Left forelimb (tissue), 1 donor: ENCODE measurements at regions not wholly inside any gene's neighbourhood (a gene's known extent, or its start where the extent isn't known, plus 50 kb on each side); places are given as distances from the start of the nearest gene placed in this dataset.

ENCODE experiments used
- DNase-seq: peaks from one replicate; pipeline ENCODE4 v3.0.0-alpha.2; 2018; ENCODE audit warnings: low spot score

DNA sequence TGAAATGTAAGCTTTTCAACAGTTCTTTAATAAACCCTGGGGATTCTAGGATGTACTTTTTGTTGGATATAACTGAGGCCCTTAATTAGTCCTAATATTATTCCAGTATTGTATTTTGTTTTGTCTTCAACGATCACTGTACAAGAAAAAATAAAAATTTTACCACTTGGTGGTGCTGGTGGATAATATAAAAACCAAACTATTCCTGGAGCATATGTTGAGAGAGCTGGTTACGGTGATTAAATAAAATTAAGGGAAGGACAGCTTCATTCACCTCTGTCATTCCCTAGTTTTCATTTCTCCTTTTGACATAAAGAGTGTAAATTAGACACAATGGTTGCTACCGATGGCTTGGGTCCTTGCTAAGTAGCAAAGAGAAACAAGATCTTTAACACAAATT lies 598.6 kb upstream of the PCDH20 start:
- no peak for DNase-seq

GRCh38 chr13:62003452-62003851 lies 587.8 kb upstream of the PCDH20 start:
- DNase-seq, result no peak

GRCh38 chr13:61994174-61994573 lies 578.5 kb upstream of the PCDH20 start:
- no peak for DNase-seq

GRCh38 chr13:61989978-61990377 lies 574.3 kb upstream of the PCDH20 start:
- DNase-seq, result no peak

GRCh38 chr13:61988810-61989209 lies 573.2 kb upstream of the PCDH20 start:
- DNase-seq, result no peak

DNA sequence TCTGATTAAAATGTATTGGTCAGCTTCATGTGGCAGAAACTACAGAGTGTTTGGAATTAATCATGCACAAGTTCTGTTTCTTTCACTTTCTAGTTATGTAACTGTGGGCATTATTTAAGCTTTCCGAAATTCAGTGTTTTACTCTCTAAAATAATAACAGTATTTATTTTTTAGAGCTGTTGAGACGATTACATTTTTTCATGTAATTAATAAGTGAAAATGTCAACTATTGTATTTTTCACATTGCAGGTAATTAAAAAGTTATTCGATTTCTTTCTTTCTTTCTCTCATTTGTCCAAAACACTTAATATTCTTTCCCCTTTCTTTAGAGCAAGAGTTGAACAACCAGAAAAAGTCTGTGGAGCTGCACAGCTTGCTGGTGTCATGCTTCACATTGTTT lies 559.4 kb upstream of the PCDH20 start:
- DNase-seq, result no peak

- DNase-seq, result no peak
Observed at GRCh38 chr13:61965756-61966155, 550.1 kb upstream of the PCDH20 start.

GRCh38 chr13:61960981-61961380 lies 545.3 kb upstream of the PCDH20 start:
- no peak for DNase-seq

- no peak for DNase-seq
Observed at GRCh38 chr13:61954092-61954491, 538.4 kb upstream of the PCDH20 start.

GRCh38 chr13:61950828-61951227 lies 535.2 kb upstream of the PCDH20 start:
- no peak for DNase-seq

- no peak for DNase-seq
Observed at GRCh38 chr13:61944329-61944929, 528.8 kb upstream of the PCDH20 start.

- no peak for DNase-seq
Observed at GRCh38 chr13:61935710-61936109, 520.1 kb upstream of the PCDH20 start.

DNA sequence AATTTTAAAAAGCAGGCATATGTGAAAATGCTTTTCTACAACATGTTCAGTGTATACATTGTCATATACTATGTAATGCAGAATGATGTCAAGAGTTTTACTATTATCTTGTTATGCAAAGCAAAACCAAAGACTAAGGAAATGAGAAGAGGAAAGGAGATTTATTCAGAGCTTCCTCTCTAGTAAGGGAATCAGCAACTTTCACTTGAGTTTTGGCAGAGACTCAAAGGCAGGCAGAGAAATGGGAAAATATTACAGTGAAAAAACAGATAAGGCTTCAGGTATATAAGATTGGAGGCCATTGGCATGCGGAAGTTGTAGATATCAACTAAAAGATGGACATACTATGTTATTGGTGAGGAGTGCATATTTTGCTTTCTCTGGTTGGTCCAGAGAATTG lies 512.0 kb upstream of the PCDH20 start:
- no peak for DNase-seq

DNA sequence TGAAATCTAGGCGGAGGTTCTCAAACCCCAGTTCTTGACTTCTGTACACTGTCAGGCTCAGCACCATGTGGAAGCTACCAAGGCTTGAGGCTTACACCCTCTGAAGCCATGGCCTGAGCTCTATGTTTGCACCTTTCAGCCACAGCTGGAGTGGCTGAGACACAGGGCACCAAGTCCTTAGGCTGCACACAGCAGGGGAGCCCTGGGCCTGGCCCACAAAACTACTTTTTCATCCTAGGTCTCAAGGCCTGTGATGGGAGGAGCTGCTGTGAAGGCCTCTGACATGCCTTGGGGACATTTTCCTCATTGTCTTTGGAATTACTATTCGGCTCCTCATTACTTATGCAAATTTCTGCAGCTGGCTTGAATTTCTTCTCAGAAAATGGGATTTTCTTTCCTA lies 503.2 kb upstream of the PCDH20 start:
- no peak for DNase-seq

DNA sequence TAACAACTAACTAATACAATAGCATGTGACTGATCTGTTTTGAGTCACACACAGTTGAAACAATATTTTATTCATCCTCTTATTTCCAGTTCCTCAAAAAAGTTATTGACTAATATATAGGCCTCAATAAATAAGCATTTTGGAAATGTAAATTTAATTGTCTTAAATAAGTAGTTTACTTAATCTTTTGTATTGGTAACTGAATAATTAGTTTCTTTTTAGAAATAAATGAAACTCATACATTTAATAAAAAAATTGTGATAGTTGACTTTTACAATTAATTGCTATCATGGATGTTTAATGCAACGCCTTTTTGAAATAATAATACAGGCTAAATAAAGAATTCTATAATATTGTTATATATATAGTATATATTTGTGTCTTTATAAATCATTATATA lies 500.8 kb upstream of the PCDH20 start:
- no peak for DNase-seq

DNA sequence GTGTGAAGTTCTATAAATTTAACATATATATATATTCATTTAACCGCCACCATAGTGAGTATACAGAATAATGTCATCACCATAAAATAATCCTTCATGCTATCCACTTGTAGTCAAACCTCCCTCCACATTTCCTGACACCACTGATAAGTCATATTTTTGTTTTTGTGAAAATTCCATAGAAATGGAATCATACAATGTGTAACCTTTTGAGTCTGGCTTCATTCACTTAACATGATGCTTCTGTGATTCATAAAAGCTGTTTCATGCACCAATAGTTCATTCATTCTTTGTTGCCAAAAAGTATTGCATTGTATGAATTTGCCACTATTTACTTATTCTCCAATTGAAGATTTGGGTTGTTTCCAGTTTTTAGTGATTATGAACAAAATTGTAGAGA lies 497.5 kb upstream of the PCDH20 start:
- no peak for DNase-seq

DNA sequence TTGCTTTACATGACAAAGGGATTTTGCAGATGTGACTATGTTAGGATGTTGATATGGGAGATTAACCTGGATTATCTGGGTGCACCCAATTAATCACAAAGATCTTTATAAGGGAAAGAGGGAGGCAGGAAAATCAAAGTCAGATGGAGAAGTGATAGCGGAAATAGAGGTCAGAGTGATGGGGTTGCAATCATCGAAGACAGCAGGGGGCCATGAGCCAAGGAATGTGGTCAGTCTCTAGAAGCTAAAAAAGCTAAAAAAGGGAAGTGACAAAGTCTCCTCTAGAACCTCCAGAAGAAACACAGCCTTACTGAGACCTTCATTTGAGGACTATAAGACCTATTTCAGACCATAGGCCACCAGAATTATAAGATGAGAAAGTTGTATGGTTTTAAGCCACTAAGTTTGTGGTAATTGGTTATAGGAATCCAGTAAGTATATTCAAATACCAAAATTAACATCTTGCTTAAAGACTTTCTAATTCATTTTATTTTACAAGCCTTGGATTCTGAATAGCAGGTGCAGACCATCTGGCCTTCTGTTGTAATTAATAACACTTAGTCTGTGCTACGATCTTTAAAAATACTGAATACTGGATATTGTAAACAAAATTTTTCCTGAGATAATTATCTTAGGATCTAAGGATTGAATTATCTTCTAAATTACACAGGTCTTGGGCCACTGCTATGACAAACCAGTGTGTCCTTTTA lies 493.4 kb upstream of the PCDH20 start:
- no peak for DNase-seq

DNA sequence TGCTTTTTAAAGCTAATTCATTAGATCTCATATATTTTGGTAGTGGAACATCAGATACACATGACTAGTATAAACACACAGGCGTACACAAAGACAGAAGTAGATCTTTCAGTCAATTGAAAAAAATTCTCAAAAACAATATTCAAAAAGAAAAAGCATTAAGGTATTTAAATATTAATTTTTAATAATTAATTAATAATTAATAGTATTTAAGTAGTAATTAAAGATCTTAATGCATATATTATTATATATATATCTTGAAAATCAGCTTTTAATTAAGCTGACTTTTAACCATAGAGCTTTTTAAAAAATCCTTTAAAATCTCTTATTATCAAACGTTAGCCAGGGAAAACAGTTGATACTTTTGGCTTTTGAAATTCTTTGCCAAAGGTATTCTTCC lies 489.4 kb upstream of the PCDH20 start:
- no peak for DNase-seq

- no peak for DNase-seq
Observed at GRCh38 chr13:61901946-61902541, 486.4 kb upstream of the PCDH20 start.

GRCh38 chr13:61900033-61900432 lies 484.4 kb upstream of the PCDH20 start:
- no peak for DNase-seq

- DNase-seq, result no peak
Observed at GRCh38 chr13:61898207-61898606, 482.6 kb upstream of the PCDH20 start.

DNA sequence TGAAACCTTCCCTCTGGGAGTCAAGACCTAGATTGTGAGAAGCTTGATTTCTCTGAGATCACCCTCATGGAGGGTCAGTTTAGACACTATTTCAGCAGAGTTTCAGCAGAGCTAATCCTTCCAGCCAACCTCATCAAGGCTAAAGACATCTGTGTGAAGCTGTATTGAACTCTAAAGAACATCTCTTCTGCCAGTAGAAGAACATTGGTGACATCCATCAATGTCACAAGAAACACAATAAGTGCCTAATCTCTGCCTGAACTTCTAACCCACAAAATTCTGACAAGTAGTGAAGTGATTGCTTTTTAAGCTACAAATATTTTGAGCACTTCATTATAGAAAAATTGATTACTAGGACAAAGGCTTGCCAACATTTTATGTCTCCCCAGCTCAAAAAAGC lies 475.8 kb upstream of the PCDH20 start:
- no peak for DNase-seq

GRCh38 chr13:61884830-61885229 lies 469.2 kb upstream of the PCDH20 start:
- no peak for DNase-seq
